Fibroblast of lung (primary cell): ENCODE measurements at regions not wholly inside any gene's neighbourhood (a gene's known extent, or its start where the extent isn't known, plus 50 kb on each side); places are given as distances from the start of the nearest gene placed in this dataset.

Experiments
- DNase-seq, 2 donors: peaks; one replicate each; pipeline versions ENCODE4 v3.0.0 to v3.0.0-alpha.2; 2010; ENCODE audit warnings: low read depth in 2 of 2
- H2AFZ ChIP-seq: 2 replicates; pipeline ENCODE4 v1.5.1; 2012; ENCODE audit warnings: low read length, control low read depth, inconsistent platforms
- H3K27ac ChIP-seq: 2 replicates; pipeline ENCODE4 v1.5.1; 2011; ENCODE audit warnings: low read length, control low read depth; ENCODE audit not compliant: insufficient read depth
- H3K27me3 ChIP-seq: 2 replicates; pipeline ENCODE4 v1.5.1; 2011; ENCODE audit warnings: mild to moderate bottlenecking, low read length; ENCODE audit not compliant: control insufficient read depth, insufficient read depth
- H3K36me3 ChIP-seq: 2 replicates; pipeline ENCODE4 v1.5.1; 2011; ENCODE audit warnings: low read length; ENCODE audit not compliant: control insufficient read depth, insufficient read depth
- H3K4me1 ChIP-seq: 2 replicates; pipeline ENCODE4 v1.5.1; 2011; ENCODE audit warnings: low read length; ENCODE audit not compliant: control insufficient read depth, insufficient read depth; ENCODE audit errors: extremely low read depth
- H3K4me2 ChIP-seq: 2 replicates; pipeline ENCODE4 v1.5.1; 2011; ENCODE audit warnings: low read length, control low read depth; ENCODE audit not compliant: insufficient read depth; ENCODE audit errors: extremely low read depth
- H3K4me3 ChIP-seq, 4 experiments: fragments of 200-600 bp in 1 of 4; sonication (generic) in 1 of 4; replicated peaks in 1 of 4; 2 replicates each; pipeline ENCODE4 v1.5.1; 2011 to 2016; ENCODE audit warnings: low read length in 4 of 4, low read depth in 3 of 4, mild to moderate bottlenecking in 3 of 4, control low read depth in 2 of 4, inconsistent platforms in 1 of 4, mixed read lengths in 1 of 4; ENCODE audit not compliant: insufficient read depth in 1 of 4; ENCODE audit errors: control extremely low read depth in 1 of 4
- H3K79me2 ChIP-seq: 2 replicates; pipeline ENCODE4 v1.5.1; 2012; ENCODE audit warnings: mild to moderate bottlenecking, low read length, inconsistent platforms; ENCODE audit not compliant: control insufficient read depth, insufficient read depth
- H3K9ac ChIP-seq: 2 replicates; pipeline ENCODE4 v1.5.1; 2011; ENCODE audit warnings: mild to moderate bottlenecking, low read length, control low read depth; ENCODE audit not compliant: insufficient read depth
- H3K9me3 ChIP-seq: 2 replicates; pipeline ENCODE4 v1.5.1; 2012; ENCODE audit warnings: low read depth, low read length; ENCODE audit not compliant: control insufficient read depth, insufficient read depth
- H4K20me1 ChIP-seq: 2 replicates; pipeline ENCODE4 v1.5.1; 2011; ENCODE audit warnings: low read length; ENCODE audit not compliant: control insufficient read depth, insufficient read depth; ENCODE audit errors: extremely low read depth
- EZH2 ChIP-seq: IDR thresholded peaks from 2 replicates; pipeline ENCODE4 v1.5.1; 2012; ENCODE audit warnings: low read length, control low read depth, mild to moderate bottlenecking; ENCODE audit errors: missing control alignments
- TF ChIP-seq, protein P1 (sequence below), 2 donors: IDR thresholded peaks in 1 of 2; conservative IDR thresholded peaks in 1 of 2; 1 replicate in 1 of 2; 2 replicates in 1 of 2; pipeline ENCODE4 v1.5.1; 2011 to 2012; ENCODE audit warnings: low read length in 2 of 2, control low read depth in 1 of 2, inconsistent platforms in 1 of 2, low read depth in 1 of 2, mild to moderate bottlenecking in 1 of 2

DNA sequence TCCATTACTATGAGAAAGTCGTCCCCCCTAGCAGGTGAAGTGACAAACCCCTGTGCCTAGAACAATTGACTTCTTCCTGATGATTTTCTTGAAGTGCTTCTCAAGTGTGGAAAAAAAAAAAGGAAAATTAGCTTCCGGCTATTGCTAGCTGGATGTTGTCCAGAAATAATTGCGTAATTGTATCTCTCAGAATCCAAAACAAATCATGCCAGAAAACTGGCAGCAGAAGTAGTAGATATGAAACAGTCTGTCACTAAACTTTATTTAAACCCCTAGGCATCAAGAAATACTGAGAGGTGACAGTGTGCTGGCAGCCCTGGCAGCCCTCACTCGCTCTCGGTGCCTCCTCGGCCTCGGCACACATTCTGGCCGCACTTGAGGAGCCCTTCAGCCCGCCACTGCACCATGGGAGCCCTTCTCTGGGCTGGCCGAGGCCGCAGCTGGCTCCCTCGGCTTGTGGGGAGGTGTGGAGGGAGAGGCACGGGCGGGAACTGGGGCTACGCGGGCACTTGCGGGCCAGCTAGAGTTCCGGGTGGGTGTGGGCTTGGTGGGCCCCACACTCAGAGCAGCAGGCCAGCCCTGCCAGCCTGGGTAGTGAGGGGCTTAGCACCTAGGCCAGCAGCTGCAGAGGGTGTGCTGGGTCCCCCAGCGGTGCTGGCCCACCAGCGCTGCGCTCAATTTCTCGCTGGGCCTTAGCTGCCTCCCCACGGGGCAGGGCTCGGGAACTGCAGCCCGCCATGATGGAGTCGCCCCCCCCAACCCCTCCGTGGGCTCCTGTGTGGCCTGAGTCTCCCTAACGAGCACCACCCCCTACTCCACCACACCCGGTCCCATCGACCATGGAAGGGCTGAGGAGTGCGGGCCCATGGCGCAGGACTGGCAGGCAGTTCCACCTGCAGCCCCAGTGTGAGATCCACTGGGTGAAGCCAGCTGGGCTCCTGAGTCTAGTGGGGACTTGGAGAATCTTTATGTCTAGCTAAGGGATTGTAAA lies 80.5 kb upstream of the ABCA12 start:
- Histone ChIP-seq H3K79me2 (no peaks in the 10 kb centered on the region), H2AFZ (no peak overlapping the region), H3K4me2 (no peak overlapping the region), H3K4me3 (no peak overlapping the region), H3K36me3 (no peaks in the 10 kb centered on the region), H3K9me3 (no peaks in the 10 kb centered on the region), H3K27me3 (no peaks in the 10 kb centered on the region), H3K27ac (no peak overlapping the region), H3K9ac (no peak overlapping the region), H3K4me1 (no peaks in the 10 kb centered on the region), H4K20me1 (no peaks in the 10 kb centered on the region)
- peak in 1 of 2 donors; percentile 44 for DNase-seq
- TF ChIP-seq EZH2: no peak

DNA sequence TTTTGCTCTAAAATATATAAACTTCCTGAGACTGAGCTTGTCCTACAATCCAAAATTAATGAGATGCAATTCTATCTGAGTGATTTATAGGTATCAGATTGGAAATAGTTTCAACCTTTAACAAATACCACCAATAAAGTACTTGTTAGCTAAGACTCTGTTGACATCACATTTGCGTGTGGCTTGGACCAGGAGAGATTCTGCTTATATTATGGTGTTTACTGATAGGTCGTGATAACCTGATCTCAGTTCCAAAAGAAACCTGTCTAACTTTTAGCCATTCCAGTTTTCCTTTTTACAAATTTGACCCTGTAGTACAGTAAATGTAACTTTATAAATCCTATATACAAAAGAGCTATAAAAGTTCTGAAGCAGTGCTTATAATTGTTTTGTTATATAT lies 78.4 kb upstream of the ABCA12 start:
- Histone ChIP-seq H3K79me2 (no peaks in the 10 kb centered on the region), H3K9ac (no peak overlapping the region), H4K20me1 (no peaks in the 10 kb centered on the region), H3K4me3 (no peak overlapping the region), H3K36me3 (no peaks in the 10 kb centered on the region), H2AFZ (no peak overlapping the region), H3K4me1 (no peaks in the 10 kb centered on the region), H3K27me3 (no peaks in the 10 kb centered on the region), H3K9me3 (no peaks in the 10 kb centered on the region), H3K4me2 (no peak overlapping the region), H3K27ac (no peak overlapping the region)
- TF ChIP-seq, protein P1, sequence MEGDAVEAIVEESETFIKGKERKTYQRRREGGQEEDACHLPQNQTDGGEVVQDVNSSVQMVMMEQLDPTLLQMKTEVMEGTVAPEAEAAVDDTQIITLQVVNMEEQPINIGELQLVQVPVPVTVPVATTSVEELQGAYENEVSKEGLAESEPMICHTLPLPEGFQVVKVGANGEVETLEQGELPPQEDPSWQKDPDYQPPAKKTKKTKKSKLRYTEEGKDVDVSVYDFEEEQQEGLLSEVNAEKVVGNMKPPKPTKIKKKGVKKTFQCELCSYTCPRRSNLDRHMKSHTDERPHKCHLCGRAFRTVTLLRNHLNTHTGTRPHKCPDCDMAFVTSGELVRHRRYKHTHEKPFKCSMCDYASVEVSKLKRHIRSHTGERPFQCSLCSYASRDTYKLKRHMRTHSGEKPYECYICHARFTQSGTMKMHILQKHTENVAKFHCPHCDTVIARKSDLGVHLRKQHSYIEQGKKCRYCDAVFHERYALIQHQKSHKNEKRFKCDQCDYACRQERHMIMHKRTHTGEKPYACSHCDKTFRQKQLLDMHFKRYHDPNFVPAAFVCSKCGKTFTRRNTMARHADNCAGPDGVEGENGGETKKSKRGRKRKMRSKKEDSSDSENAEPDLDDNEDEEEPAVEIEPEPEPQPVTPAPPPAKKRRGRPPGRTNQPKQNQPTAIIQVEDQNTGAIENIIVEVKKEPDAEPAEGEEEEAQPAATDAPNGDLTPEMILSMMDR (conservative IDR thresholded peaks at IDR 0.05 in 1 of 2, IDR thresholded peaks at IDR 0.05 in 1 of 2; ENCODE audit: low read depth in 1 of 2, low read length in 2 of 2): no peak
- no peak for TF ChIP-seq EZH2
- no peak for DNase-seq

GRCh38 chr2:215215637-215216036 lies 77.2 kb upstream of the ABCA12 start:
- Histone ChIP-seq H4K20me1 (no peaks in the 10 kb centered on the region), H3K79me2 (no peaks in the 10 kb centered on the region), H3K27me3 (no peaks in the 10 kb centered on the region), H3K9me3 (no peaks in the 10 kb centered on the region), H3K36me3 (no peaks in the 10 kb centered on the region), H3K4me2 (no peak overlapping the region), H3K4me1 (no peaks in the 10 kb centered on the region), H3K27ac (no peak overlapping the region), H3K9ac (no peak overlapping the region), H3K4me3 (no peak overlapping the region), H2AFZ (no peak overlapping the region)
- DNase-seq: no peak
- no peak for TF ChIP-seq EZH2
- TF ChIP-seq, protein P1 (conservative IDR thresholded peaks at IDR 0.05 in 1 of 2, IDR thresholded peaks at IDR 0.05 in 1 of 2; ENCODE audit: low read depth in 1 of 2, low read length in 2 of 2): no peak
